Prostate gland (tissue), 2 donors: ENCODE measurements at regions not wholly inside any gene's neighbourhood (a gene's known extent, or its start where the extent isn't known, plus 50 kb on each side); places are given as distances from the start of the nearest gene placed in this dataset.

ENCODE experiments used
- CTCF ChIP-seq, 4 experiments: fragments of 200-600 bp in 2 of 4; fragments of 450-650 bp in 2 of 4; sonication (generic) in 2 of 4; IDR thresholded peaks; 1 replicate in 3 of 4; 2 replicates in 1 of 4; pipeline ENCODE4 v1.5.1; 2016 to 2019; ENCODE audit warnings: antibody characterized with exemption in 4 of 4, mild to moderate bottlenecking in 2 of 4, moderate library complexity in 2 of 4
- POLR2A ChIP-seq: fragments of 450-650 bp; IDR thresholded peaks from one replicate; pipeline ENCODE4 v1.6.1; 2016; ENCODE audit warnings: antibody characterized with exemption, mild to moderate bottlenecking
- POLR2AphosphoS5 ChIP-seq: sonication (generic); formaldehyde crosslinking; IDR thresholded peaks from one replicate; pipeline ENCODE4 v1.6.1; 2017; ENCODE audit warnings: antibody characterized with exemption

- no peak for TF ChIP-seq CTCF (IDR thresholded peaks at IDR 0.05)
- no peak for TF ChIP-seq POLR2A
- TF ChIP-seq POLR2AphosphoS5 = no peak
Measured at GRCh38 chr6:108744244-108744972, 103.8 kb upstream of the ARMC2 start.
